Loucy (cell line): ENCODE measurements at regions not wholly inside any gene's neighbourhood (a gene's known extent, or its start where the extent isn't known, plus 50 kb on each side); places are given as distances from the start of the nearest gene placed in this dataset.

Experiments
- H2AFZ ChIP-seq: fragments of 200-600 bp; sonication (generic); 2 replicates; pipeline ENCODE4 v1.6.0; 2016; ENCODE audit warnings: antibody characterized with exemption, mild to moderate bottlenecking, low read length, moderate library complexity
- H3F3A ChIP-seq: fragments of 200-600 bp; 2 replicates; pipeline ENCODE4 v1.6.0; 2016; ENCODE audit warnings: antibody characterized with exemption, low read depth, mild to moderate bottlenecking
- H3K27me3 ChIP-seq: fragments of 200-600 bp; sonication (generic); 2 replicates; pipeline ENCODE4 v1.6.1; 2014; ENCODE audit warnings: low read length, mild to moderate bottlenecking; ENCODE audit not compliant: insufficient read depth, poor library complexity, severe bottlenecking
- H3K36me3 ChIP-seq: fragments of 200-600 bp; sonication (generic); 2 replicates; pipeline ENCODE4 v1.6.1; 2016; ENCODE audit warnings: low read length; ENCODE audit not compliant: insufficient read depth
- H3K4me1 ChIP-seq: fragments of 200-600 bp; sonication (generic); 2 replicates; pipeline ENCODE4 v1.5.1; 2014; ENCODE audit warnings: low read length, mild to moderate bottlenecking; ENCODE audit not compliant: insufficient read depth, poor library complexity, severe bottlenecking
- H3K4me2 ChIP-seq: fragments of 200-600 bp; sonication (generic); 2 replicates; pipeline ENCODE4 v1.6.0; 2014; ENCODE audit warnings: antibody characterized with exemption, low read length, low read depth, mild to moderate bottlenecking; ENCODE audit not compliant: poor library complexity, severe bottlenecking
- H3K4me3 ChIP-seq: fragments of 200-600 bp; sonication (generic); 2 replicates; pipeline ENCODE4 v1.5.1; 2014; ENCODE audit warnings: low read length, mild to moderate bottlenecking, mixed read lengths; ENCODE audit not compliant: poor library complexity, severe bottlenecking
- H3K79me2 ChIP-seq: fragments of 200-600 bp; sonication (generic); 2 replicates; pipeline ENCODE4 v1.6.1; 2014; ENCODE audit warnings: low read length; ENCODE audit not compliant: insufficient read depth
- H3K9ac ChIP-seq: fragments of 200-600 bp; sonication (generic); 2 replicates; pipeline ENCODE4 v1.6.0; 2014; ENCODE audit warnings: mild to moderate bottlenecking, low read depth, low read length, moderate library complexity; ENCODE audit not compliant: poor library complexity, severe bottlenecking
- H3K9me2 ChIP-seq: fragments of 200-600 bp; sonication (generic); replicated peaks from 2 replicates; pipeline ENCODE4 v1.6.1; 2016; ENCODE audit warnings: low read depth, low read length, mixed read lengths
- H3K9me3 ChIP-seq: fragments of 200-600 bp; sonication (generic); 2 replicates; pipeline ENCODE4 v1.6.1; 2014; ENCODE audit warnings: mild to moderate bottlenecking, antibody characterized with exemption, low read length, low read depth; ENCODE audit not compliant: insufficient read depth
- H4K20me1 ChIP-seq: fragments of 200-600 bp; sonication (generic); 2 replicates; pipeline ENCODE4 v1.6.0; 2014; ENCODE audit warnings: antibody characterized with exemption, low read length, mild to moderate bottlenecking; ENCODE audit not compliant: insufficient read depth, poor library complexity, severe bottlenecking
- CTCF ChIP-seq: fragments of 200-600 bp; sonication (generic); conservative IDR thresholded peaks from 2 replicates; pipeline ENCODE4 v1.5.1; 2014; ENCODE audit warnings: mild to moderate bottlenecking, antibody characterized with exemption, low read length
- EZH2phosphoT487 ChIP-seq: fragments of 200-600 bp; IDR thresholded peaks from 2 replicates; pipeline ENCODE4 v1.6.1; 2018; ENCODE audit warnings: antibody characterized with exemption, mild to moderate bottlenecking, moderate library complexity, borderline replicate concordance

- no peaks in the 10 kb centered on the region for H3F3A ChIP-seq
- H3K4me3 ChIP-seq, result no peak overlapping the region
- no peaks in the 10 kb centered on the region for H4K20me1 ChIP-seq
- H3K79me2 ChIP-seq, result no peaks in the 10 kb centered on the region
- H2AFZ ChIP-seq, result no peak overlapping the region
- H3K27me3 ChIP-seq, result no peaks in the 10 kb centered on the region
- no peaks in the 10 kb centered on the region for H3K9me2 ChIP-seq
- no peak overlapping the region for H3K4me2 ChIP-seq
- no peaks in the 10 kb centered on the region for H3K9me3 ChIP-seq
- H3K4me1 ChIP-seq, result no peaks in the 10 kb centered on the region
- no peak for TF ChIP-seq CTCF
- no peak overlapping the region for H3K9ac ChIP-seq
- no peaks in the 10 kb centered on the region for H3K36me3 ChIP-seq
These were observed 53.5 kb upstream of the EPB41L4A start for GRCh38 chr5:112472614-112473013.

GRCh38 chr5:112473989-112474388 lies 54.9 kb upstream of the EPB41L4A start:
- no peaks in the 10 kb centered on the region for H4K20me1 ChIP-seq
- TF ChIP-seq EZH2phosphoT487 (no peak), CTCF (no peak)
- H3K9me2 ChIP-seq, result no peaks in the 10 kb centered on the region
- H3K4me3 ChIP-seq, result no peak overlapping the region
- no peak overlapping the region for H2AFZ ChIP-seq
- no peaks in the 10 kb centered on the region for H3K79me2 ChIP-seq
- H3K36me3 ChIP-seq, result no peaks in the 10 kb centered on the region
- no peaks in the 10 kb centered on the region for H3K27me3 ChIP-seq
- no peaks in the 10 kb centered on the region for H3K9me3 ChIP-seq
- no peak overlapping the region for H3K9ac ChIP-seq
- H3K4me2 ChIP-seq, result no peak overlapping the region
- H3F3A ChIP-seq, result no peaks in the 10 kb centered on the region
- no peaks in the 10 kb centered on the region for H3K4me1 ChIP-seq

GRCh38 chr5:112475747-112476365 lies 56.8 kb upstream of the EPB41L4A start:
- no peaks in the 10 kb centered on the region for H3K9me3 ChIP-seq
- H3K4me3 ChIP-seq, result no peak overlapping the region
- no peaks in the 10 kb centered on the region for H3F3A ChIP-seq
- TF ChIP-seq EZH2phosphoT487 (no peak), CTCF (no peak)
- no peaks in the 10 kb centered on the region for H3K36me3 ChIP-seq
- no peak overlapping the region for H3K4me2 ChIP-seq
- H3K79me2 ChIP-seq, result no peaks in the 10 kb centered on the region
- no peaks in the 10 kb centered on the region for H3K27me3 ChIP-seq
- H4K20me1 ChIP-seq, result no peaks in the 10 kb centered on the region
- no peak overlapping the region for H2AFZ ChIP-seq
- no peaks in the 10 kb centered on the region for H3K4me1 ChIP-seq
- H3K9me2 ChIP-seq, result no peaks in the 10 kb centered on the region
- no peak overlapping the region for H3K9ac ChIP-seq
